Vagina (tissue), 2 donors: ENCODE measurements at regions not wholly inside any gene's neighbourhood (a gene's known extent, or its start where the extent isn't known, plus 50 kb on each side); places are given as distances from the start of the nearest gene placed in this dataset.

Experiments
- CTCF ChIP-seq, 3 experiments: fragments of 450-650 bp in 2 of 3; fragments of 200-600 bp in 1 of 3; sonication (generic) in 1 of 3; IDR thresholded peaks; one replicate each; pipeline ENCODE4 v1.5.1; 2017 to 2019; ENCODE audit warnings: antibody characterized with exemption in 3 of 3, mild to moderate bottlenecking in 2 of 3, moderate library complexity in 2 of 3
- POLR2A ChIP-seq, 2 donors: fragments of 450-650 bp; IDR thresholded peaks; one replicate each; pipeline ENCODE4 v1.6.1; 2017; ENCODE audit warnings: antibody characterized with exemption in 2 of 2, mild to moderate bottlenecking in 2 of 2, moderate library complexity in 2 of 2

GRCh38 chr6:148288541-148288940 lies 54.1 kb upstream of the SASH1 start:
- no peak for TF ChIP-seq CTCF (IDR thresholded peaks at IDR 0.05)
- no peak for TF ChIP-seq POLR2A (IDR thresholded peaks at IDR 0.05)
